ENCODE measurements at regions not wholly inside any gene's neighbourhood (a gene's known extent, or its start where the extent isn't known, plus 50 kb on each side); places are given as distances from the start of the nearest gene placed in this dataset.
"Not testable (repeated sequence)": the region's sequence is repeated elsewhere in the genome, so short reads cannot be mapped to it uniquely, and the experiment has no call there.

DNA sequence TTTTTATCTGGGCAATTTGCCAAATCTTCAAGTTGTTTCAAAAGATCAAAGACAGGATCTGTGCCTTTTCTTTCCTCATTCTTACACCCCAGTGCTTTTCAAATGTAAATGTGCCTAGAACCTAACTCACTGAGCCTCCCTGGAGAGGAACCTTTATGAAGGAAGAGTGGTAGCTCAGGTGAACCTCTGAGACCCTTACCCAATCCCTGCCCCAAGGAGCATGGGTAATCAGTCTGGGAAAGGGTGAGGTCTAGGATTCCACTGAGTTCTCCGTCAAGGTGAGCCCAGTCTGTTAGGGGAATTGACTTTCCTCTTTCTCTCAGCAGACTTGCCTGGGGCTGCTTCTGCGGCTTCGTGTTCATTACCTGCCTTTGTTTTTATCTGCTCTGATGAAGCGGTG is 88.1 kb upstream of the MAP4K4 start:
- H3K4me3 ChIP-seq (ENCODE audit: low read length): no peak overlapping the region
- WGBS: 75% methylated on average over 4 of the region's 4 CpGs
- no peaks in the 10 kb centered on the region for H3K27me3 ChIP-seq (ENCODE audit: insufficient read depth, low read length)
- 0 out of 2 replicates have a peak, but pooled peaks cover 3% of the 10 kb centered on the region for H3K4me1 ChIP-seq (ENCODE audit: insufficient read depth, low read length)
- H3K9ac ChIP-seq (ENCODE audit: low read depth, low read length): no peak overlapping the region
- H3K9me3 ChIP-seq (ENCODE audit: insufficient read depth, low read depth, low read length): no peaks in the 10 kb centered on the region
- no peaks in the 10 kb centered on the region for H3K36me3 ChIP-seq (ENCODE audit: insufficient read depth, low read length)
- peak overlapping the region; percentile 74; the same call in 1 of the 2 replicates for H3K27ac ChIP-seq (ENCODE audit: low read depth, low read length)

DNA sequence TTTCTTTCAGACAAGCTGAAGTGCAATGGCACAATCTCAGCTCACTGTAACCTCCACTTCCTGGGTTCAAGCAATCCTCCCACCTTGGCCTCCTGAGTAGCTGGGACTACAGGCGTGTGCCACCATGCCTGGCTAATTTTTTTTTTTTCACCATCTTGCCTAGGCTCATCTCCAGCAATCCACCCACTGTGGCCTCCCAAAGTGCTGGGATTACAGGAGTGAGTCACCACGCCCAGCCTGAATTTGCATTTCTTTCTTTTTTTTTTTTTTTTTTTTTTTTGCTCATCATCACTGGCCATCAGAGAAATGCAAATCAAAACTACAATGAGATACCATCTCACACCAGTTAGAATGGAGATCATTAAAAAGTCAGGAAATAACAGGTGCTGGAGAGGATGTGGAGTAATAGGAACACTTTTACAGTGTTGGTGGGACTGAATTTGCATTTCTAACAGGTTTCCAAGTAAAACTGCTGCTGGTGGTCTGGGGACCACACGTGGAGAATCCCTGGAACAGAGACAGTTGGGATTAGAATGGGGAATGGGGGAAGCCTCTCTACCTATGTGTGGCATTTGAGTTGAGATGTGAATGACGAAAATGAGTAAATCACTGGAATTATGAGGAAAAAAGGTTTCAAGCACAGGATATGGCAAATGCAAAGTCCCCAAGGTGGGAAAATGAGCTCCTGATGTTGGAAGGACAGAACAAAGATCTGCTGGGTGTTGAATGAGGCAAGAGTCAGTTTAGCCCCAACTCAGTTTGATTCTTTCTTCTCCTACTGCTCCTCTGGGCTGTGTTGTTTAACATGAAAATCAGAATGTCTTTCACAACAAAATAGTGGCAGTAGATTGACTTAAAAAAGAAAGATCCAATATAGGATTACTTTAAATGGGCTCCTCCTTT is 88.8 kb upstream of the MAP4K4 start:
- Histone ChIP-seq H3K9ac (ENCODE audit: low read depth, low read length) (no peak overlapping the region), H3K4me1 (ENCODE audit: insufficient read depth, low read length) (0 out of 2 replicates have a peak, but pooled peaks cover 3% of the 10 kb centered on the region), H3K9me3 (ENCODE audit: insufficient read depth, low read depth, low read length) (no peaks in the 10 kb centered on the region), H3K4me3 (ENCODE audit: low read length) (no peak overlapping the region), H3K27me3 (ENCODE audit: insufficient read depth, low read length) (no peaks in the 10 kb centered on the region), H3K27ac (ENCODE audit: low read depth, low read length) (peak overlapping the region; percentile 74; the same call in 1 of the 2 replicates), H3K36me3 (ENCODE audit: insufficient read depth, low read length) (no peaks in the 10 kb centered on the region)
- WGBS: 62% methylated on average over 4 of the region's 4 CpGs

DNA sequence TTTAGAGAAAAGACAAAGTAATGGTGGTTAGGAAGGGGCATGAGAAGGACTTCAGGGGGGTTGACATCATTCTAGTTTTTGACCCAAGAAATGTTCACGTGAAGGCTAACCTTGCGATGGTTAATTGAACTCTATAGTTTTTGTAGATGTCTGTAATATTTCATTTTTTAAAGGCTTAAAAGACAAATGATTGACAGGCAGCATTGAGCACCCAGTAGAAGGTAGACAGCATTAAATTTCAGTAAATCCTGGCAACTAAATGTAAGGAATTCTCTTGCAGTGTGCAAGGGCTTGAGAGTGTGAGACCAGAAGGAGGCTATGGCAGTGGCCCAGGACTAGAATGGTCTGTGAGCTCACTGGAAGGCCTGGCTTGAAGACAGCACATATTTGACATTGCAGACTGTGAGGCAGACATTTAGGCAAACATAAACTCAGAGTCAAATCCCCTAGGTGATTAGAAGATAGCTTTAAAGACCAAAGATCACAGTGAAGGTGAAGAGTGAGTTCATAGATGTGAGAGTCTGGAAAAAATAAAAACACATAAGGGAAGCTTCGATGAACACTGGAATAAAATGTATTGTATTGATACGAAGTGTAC is 100.1 kb upstream of the MAP4K4 start:
- Histone ChIP-seq H3K4me1 (ENCODE audit: insufficient read depth, low read length) (no peaks in the 10 kb centered on the region; the same call in 1 of the 2 replicates), H3K36me3 (ENCODE audit: insufficient read depth, low read length) (no peaks in the 10 kb centered on the region), H3K27me3 (ENCODE audit: insufficient read depth, low read length) (no peaks in the 10 kb centered on the region), H3K9ac (ENCODE audit: low read depth, low read length) (no peak overlapping the region), H3K4me3 (ENCODE audit: low read length) (no peak overlapping the region), H3K9me3 (ENCODE audit: insufficient read depth, low read depth, low read length) (no peaks in the 10 kb centered on the region), H3K27ac (ENCODE audit: low read depth, low read length) (no peak overlapping the region)
- 93% methylated on average over 3 of the region's 4 CpGs for WGBS

DNA sequence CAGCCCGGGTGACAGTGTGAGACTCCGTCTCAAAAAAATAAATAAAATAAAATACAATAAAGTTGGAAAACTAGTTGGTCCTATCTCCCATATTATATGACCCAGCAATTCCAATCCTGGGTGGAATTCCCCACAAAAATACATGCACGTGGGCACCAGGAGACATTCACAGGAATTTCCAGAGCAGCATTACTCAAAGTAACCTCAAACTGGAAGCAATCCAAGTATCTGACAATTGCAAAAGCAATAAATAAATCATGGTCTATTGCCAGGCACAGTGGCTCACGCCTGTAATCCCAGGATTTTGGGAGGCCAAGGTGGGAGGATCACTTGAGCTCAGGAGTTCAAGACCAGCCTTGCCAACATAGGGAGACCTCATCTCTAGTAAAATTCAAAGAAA is 101.2 kb upstream of the MAP4K4 start:
- no peak overlapping the region for H3K27ac ChIP-seq (ENCODE audit: low read depth, low read length)
- 93% methylated on average over 2 of the region's 4 CpGs for WGBS

DNA sequence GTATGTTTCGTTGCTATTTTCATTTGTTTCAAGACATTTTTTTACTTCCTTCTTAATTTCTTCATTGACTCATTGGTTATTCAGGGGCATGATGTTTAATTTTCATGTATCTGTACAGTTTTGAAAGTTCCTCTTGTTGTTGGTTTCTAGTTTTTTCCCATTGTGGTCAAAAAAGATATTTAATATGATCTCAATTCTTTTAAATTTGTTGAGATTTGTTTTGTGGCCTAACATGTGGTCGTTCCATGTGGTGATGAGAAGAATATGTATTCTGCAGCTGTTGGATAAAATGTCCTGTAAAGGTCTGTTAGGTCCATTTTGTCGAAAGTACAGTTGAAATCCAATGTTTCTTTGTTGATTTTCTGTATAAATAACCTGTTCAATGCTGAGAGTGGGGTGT is 110.3 kb upstream of the MAP4K4 start:
- Histone ChIP-seq H3K36me3 (ENCODE audit: insufficient read depth, low read length) (no peaks in the 10 kb centered on the region), H3K27me3 (ENCODE audit: insufficient read depth, low read length) (no peaks in the 10 kb centered on the region), H3K27ac (ENCODE audit: low read depth, low read length) (no peak overlapping the region), H3K4me3 (ENCODE audit: low read length) (no peak overlapping the region), H3K4me1 (ENCODE audit: insufficient read depth, low read length) (no peaks in the 10 kb centered on the region), H3K9ac (ENCODE audit: low read depth, low read length) (no peak overlapping the region), H3K9me3 (ENCODE audit: insufficient read depth, low read depth, low read length) (no peaks in the 10 kb centered on the region)
- WGBS: 91% methylated on average over 2 of the region's 3 CpGs

More for the DNA sequence above, 101.2 kb upstream of the MAP4K4 start:
- Histone ChIP-seq H3K27me3 (ENCODE audit: insufficient read depth, low read length) (no peaks in the 10 kb centered on the region), H3K4me3 (ENCODE audit: low read length) (no peak overlapping the region), H3K9ac (ENCODE audit: low read depth, low read length) (no peak overlapping the region), H3K9me3 (ENCODE audit: insufficient read depth, low read depth, low read length) (no peaks in the 10 kb centered on the region), H3K4me1 (ENCODE audit: insufficient read depth, low read length) (no peaks in the 10 kb centered on the region; the same call in 1 of the 2 replicates), H3K36me3 (ENCODE audit: insufficient read depth, low read length) (no peaks in the 10 kb centered on the region)

DNA sequence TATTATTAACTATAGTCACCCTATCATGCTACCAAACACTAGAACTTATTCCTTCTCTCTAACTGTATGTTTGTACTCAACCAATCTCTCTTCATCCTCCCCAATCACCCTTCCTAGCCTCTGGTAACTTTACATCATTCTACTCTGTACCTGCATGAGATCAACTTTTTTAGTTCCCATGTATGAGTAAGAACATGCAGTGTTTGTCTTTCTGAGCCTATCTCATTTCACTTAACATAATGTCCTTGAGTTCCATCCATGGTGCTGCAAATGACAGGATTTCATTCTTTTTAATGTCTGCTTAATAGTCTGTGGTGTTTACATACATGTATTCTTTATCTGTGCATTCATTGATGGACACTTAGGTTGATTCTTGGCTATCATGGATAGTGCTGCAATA is 108.9 kb upstream of the RFX8 start:
- H3K27me3 ChIP-seq (ENCODE audit: insufficient read depth, low read length): no peaks in the 10 kb centered on the region
- H3K9ac ChIP-seq (ENCODE audit: low read depth, low read length): no peak overlapping the region
- H3K4me3 ChIP-seq (ENCODE audit: low read length): no peak overlapping the region
- H3K27ac ChIP-seq (ENCODE audit: low read depth, low read length): no peak overlapping the region
- no peaks in the 10 kb centered on the region for H3K4me1 ChIP-seq (ENCODE audit: insufficient read depth, low read length)
- no peaks in the 10 kb centered on the region for H3K36me3 ChIP-seq (ENCODE audit: insufficient read depth, low read length)
- no peaks in the 10 kb centered on the region for H3K9me3 ChIP-seq (ENCODE audit: insufficient read depth, low read depth, low read length)

DNA sequence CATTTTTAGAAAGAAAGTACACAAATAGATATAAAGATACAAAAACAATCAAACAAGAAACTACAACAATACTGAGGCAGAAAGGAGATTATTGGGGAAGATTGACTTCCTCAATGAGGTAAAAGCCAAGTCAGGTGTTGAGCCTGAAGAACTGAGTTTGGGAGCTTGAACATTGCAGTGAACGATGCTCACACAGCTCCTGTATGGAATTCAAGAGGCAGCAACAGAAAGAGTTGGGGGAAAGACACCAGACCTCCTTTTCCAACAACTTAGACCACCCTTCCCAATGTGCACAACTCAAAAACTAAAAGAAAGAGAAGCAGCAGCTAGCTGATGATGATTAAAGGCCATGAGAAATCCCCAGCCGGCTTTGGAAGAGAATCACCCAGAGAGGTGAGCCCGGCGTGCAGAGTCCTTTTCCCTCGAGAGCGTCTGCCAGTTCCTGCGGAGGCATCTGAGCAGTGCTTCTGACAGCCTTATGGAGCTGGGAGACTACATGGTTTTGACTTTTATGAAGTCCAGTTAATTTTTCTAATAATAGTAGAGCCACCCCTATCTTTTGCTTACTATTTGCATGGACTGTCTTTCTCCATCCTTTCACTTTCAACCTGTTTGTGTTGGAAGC is 106.9 kb upstream of the RFX8 start:
- 94% methylated on average over 7 of the region's 7 CpGs for WGBS
- H3K4me3 ChIP-seq (ENCODE audit: low read length): no peak overlapping the region

DNA sequence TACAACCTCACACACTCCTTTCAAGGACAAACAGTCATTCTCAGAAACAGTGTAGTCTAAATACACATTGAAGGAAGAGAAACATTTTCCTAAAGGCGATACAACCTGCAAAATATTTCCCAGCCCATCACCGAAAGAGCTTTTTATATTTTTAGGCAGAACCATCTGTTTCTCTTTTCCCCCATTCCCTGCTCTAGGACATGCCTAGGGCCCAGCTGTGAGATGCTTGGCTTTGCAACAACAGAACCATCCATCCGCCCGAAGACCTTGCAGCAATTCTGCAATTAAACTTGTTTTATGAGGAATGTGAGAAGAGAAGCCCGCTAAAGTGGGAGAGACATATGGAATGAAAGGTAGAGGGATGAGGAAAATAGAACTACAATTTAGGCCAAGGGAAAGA is 105.6 kb upstream of the RFX8 start:
- no peak overlapping the region for H3K4me3 ChIP-seq (ENCODE audit: low read length)
- no peaks in the 10 kb centered on the region for H3K36me3 ChIP-seq (ENCODE audit: insufficient read depth, low read length)
- no peaks in the 10 kb centered on the region for H3K27me3 ChIP-seq (ENCODE audit: insufficient read depth, low read length)
- no peaks in the 10 kb centered on the region for H3K4me1 ChIP-seq (ENCODE audit: insufficient read depth, low read length)
- WGBS: 98% methylated on average over 5 of the region's 5 CpGs
- no peaks in the 10 kb centered on the region for H3K9me3 ChIP-seq (ENCODE audit: insufficient read depth, low read depth, low read length)
- no peak overlapping the region for H3K27ac ChIP-seq (ENCODE audit: low read depth, low read length)
- no peak overlapping the region for H3K9ac ChIP-seq (ENCODE audit: low read depth, low read length)

More for the DNA sequence above, 106.9 kb upstream of the RFX8 start:
- H3K9me3 ChIP-seq (ENCODE audit: insufficient read depth, low read depth, low read length): no peaks in the 10 kb centered on the region
- no peak overlapping the region for H3K9ac ChIP-seq (ENCODE audit: low read depth, low read length)
- no peaks in the 10 kb centered on the region for H3K4me1 ChIP-seq (ENCODE audit: insufficient read depth, low read length)
- no peaks in the 10 kb centered on the region for H3K27me3 ChIP-seq (ENCODE audit: insufficient read depth, low read length)
- no peaks in the 10 kb centered on the region for H3K36me3 ChIP-seq (ENCODE audit: insufficient read depth, low read length)
- H3K27ac ChIP-seq (ENCODE audit: low read depth, low read length): no peak overlapping the region

DNA sequence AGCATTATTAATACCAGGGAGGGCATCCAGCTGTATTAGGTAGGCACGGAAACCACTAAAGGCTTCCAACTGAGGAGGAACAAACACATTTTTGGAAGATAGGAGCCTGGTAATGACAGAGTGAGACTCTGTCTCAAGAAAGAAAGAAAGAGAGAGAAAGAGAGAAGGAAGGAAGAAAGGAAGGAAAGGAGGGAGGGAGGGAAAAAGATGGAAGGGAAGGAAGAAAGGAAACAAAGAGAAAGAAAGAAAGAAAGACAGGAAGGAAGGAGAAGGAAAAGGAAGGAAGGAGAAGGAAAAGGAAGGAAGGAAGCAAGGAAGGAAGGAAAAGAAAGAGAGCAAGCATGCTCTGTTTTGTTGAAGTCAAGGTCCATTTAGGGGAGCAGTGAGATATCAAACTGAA is 103.8 kb upstream of the RFX8 start:
- Histone ChIP-seq H3K9ac (ENCODE audit: low read depth, low read length) (no peak overlapping the region), H3K27me3 (ENCODE audit: insufficient read depth, low read length) (no peaks in the 10 kb centered on the region), H3K36me3 (ENCODE audit: insufficient read depth, low read length) (no peaks in the 10 kb centered on the region), H3K9me3 (ENCODE audit: insufficient read depth, low read depth, low read length) (no peaks in the 10 kb centered on the region), H3K4me1 (ENCODE audit: insufficient read depth, low read length) (no peaks in the 10 kb centered on the region), H3K4me3 (ENCODE audit: low read length) (no peak overlapping the region), H3K27ac (ENCODE audit: low read depth, low read length) (no peak overlapping the region)
- WGBS: 83% methylated on average over 1 of the region's 1 CpG

DNA sequence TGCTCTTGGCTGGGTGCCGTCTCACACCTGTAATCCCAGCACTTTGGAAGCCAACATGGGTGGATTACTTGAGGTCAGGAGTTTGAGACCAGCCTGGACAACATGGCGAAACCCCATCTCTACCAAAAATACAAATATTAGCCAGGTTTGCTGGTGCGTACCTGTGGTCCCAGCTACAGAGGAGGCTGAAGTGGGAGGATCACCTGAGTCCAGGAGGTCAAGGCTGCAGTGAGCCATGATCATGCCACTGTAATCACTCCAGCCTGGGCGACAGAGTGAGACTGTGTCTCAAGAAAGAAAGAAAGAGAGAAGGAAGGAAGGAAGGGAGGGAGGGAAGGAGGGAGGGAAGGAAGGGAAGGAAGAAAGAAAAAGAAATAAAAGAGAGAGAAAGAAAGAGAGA is 103.2 kb upstream of the RFX8 start:
- H3K27me3 ChIP-seq (ENCODE audit: insufficient read depth, low read length); H3K27ac ChIP-seq (ENCODE audit: low read depth, low read length); H3K4me1 ChIP-seq (ENCODE audit: insufficient read depth, low read length); H3K9me3 ChIP-seq (ENCODE audit: insufficient read depth, low read depth, low read length); H3K36me3 ChIP-seq (ENCODE audit: insufficient read depth, low read length); H3K4me3 ChIP-seq (ENCODE audit: low read length); H3K9ac ChIP-seq (ENCODE audit: low read depth, low read length): not testable (repeated sequence)
- 84% methylated on average over 4 of the region's 4 CpGs for WGBS

DNA sequence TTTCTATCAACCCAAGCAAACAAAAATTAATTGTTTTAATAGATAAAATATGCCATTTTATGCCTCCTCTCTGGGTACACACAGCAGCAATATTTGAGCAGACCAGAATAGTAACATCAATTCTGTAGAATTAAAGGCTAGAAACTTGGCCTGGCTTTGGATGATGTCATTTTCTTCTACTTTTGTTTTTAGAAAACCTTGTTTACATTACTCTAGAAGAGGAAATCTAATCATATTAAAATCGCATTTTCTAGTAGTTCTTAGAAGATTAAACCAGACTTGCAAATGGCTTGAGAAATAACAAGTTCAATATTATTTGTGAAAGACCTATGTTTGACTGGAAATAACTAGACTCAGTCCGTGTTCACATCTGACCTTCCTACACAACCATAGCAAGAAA is 102.3 kb upstream of the RFX8 start:
- no peak overlapping the region for H3K9ac ChIP-seq (ENCODE audit: low read depth, low read length)
- no peaks in the 10 kb centered on the region for H3K27me3 ChIP-seq (ENCODE audit: insufficient read depth, low read length)
- no peak overlapping the region for H3K4me3 ChIP-seq (ENCODE audit: low read length)
- WGBS: 100% methylated on average over 2 of the region's 2 CpGs
- no peaks in the 10 kb centered on the region for H3K9me3 ChIP-seq (ENCODE audit: insufficient read depth, low read depth, low read length)
- H3K4me1 ChIP-seq (ENCODE audit: insufficient read depth, low read length): no peaks in the 10 kb centered on the region
- no peaks in the 10 kb centered on the region for H3K36me3 ChIP-seq (ENCODE audit: insufficient read depth, low read length)
- H3K27ac ChIP-seq (ENCODE audit: low read depth, low read length): no peak overlapping the region

Data from HUES64 (cell line).